Hepatic stellate cell (primary cell): ENCODE measurements at regions not wholly inside any gene's neighbourhood (a gene's known extent, or its start where the extent isn't known, plus 50 kb on each side); places are given as distances from the start of the nearest gene placed in this dataset.

Experiments used
- DNase-seq: peaks from one replicate; pipeline ENCODE4 v3.0.0; 2011; ENCODE audit warnings: low spot score

DNA sequence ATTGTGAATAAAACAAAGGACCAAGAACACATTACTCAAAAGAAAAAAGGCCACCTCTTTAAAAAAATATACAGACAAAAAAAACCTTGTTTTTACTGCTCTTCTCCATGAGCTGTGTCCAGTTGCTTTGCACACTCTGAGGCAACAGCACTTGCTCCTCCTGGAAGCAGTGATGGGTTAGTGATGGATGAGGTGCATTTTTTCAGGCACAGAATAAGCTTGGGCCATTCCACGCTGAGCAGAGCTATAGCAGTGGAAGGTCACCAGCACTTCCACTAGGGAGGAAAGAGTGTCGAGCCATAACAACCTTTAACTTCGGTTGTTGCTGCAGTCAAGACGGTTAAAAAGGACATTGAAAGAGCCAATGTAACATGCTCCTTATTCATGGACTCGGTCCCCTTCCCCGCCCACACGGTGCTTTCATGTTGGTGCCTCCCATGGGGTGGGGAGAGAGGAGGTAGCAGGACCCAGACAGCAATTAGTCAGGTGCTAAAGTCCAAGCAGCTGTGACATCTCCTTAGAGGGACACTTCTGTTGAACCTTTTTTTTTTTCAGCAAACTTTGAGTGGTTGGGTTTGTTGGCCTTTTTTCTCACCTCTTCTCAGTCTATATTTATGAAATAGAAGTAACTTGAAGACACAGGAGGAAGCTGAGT is 136.5 kb upstream of the ADARB2 start:
- DNase-seq, result no peak

DNA sequence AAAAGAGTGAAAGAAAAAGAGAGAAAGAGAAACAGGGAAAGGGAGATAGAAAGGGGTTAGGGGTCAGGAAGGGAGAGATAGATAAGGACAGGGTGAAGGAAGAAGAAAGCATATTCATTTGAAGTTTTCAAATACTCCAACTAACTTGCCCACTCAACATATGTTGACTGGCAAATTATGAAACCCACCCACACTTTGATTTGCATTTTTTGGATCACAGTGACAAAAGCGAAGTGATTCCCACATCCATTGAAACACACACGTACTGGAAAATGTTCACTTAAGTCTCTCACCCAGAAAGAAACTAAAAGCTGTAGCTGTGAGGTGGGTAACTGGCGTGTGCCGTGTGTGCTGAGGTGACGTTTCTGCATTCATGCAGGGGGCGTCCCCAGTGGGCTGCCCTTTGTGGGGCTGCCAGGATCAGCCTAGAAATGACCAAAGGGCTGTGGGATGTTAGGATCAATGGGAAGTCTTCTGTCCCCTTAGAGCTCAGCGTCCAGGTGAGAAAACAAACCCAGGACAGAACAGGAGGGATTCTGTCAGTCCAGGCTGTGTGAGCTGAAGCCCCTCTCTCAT is 134.9 kb upstream of the ADARB2 start:
- no peak for DNase-seq

DNA sequence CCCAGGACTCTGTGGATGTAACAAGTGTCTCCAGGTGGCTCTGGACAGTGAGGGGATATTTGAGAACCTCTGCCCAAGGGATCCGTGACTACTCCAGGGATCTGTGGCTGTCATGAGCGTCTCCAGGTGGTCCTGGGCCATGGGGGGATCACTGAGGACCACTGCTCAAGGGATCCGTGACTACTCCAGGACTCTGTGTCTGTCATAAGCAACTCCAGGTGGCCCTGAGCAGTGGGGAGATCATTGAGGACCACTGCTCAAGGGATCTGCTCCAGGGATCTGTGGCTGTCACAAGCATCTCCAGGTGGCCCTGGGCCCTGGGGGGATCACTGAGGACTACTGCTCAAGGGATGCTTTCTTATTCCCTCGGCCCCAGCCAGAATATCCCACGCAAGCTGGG is 133.2 kb upstream of the ADARB2 start:
- no peak for DNase-seq

DNA sequence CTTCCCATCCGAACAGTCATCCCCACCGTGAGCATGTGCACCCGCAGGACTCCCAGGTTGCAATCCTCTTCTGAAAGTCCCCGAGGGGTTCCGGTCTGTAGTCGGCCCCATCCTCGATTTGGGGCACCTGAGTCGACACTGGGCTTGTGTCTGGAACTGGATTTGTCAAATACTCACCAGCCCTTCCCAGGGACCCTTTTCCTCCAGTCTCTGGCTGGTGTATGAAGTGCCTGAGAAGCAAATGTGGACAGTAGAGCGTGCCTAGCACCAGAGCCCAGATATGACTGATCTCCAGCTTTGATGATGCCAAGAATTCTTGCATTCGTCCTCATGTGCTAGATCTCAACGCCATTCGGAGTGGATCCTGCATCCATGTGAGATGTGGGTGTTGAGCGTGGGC is 132.5 kb upstream of the ADARB2 start:
- no peak for DNase-seq

DNA sequence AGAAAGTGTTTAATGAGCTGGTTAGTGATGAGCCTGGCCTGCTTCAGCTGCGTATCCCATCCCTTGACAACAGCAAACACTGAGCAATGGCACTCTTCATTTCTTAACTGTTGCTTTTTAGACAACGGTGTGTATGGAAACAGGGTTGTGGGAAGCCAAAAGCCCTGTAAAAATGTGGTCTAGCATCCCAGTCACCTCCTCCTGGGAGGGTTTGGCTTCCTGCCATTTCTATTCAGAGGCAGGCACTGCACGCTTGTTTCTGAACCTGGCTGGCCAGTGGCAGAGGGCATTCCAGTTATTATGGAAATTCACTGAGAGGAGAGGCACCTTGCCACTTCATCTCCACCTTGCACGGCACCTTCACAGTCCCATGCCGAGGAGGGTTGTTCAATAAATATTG is 123.0 kb upstream of the ADARB2 start:
- no peak for DNase-seq

- DNase-seq, result no peak
Measured at GRCh38 chr10:1858547-1858946, 121.2 kb upstream of the ADARB2 start.

- DNase-seq, result no peak
Measured at GRCh38 chr10:1858048-1858447, 120.7 kb upstream of the ADARB2 start.

DNA sequence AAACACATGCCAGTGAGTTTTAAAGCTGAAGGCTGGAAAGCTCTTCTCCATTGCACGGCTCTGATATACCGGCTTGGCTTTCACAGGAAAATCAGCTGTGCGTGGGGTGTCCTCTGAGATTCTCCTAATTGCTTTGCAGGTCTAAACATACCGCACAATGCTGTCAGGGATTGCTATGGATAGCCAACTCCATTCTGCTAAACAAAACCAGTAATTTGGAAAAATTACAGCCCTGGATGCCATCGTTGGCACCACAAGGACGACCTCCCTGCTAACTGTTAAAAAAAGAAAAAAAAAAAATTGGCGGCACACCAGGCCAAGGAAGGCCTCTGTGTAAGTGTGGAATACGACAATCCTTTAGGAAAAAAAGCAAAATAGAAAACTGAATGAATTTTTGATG is 118.6 kb upstream of the ADARB2 start:
- DNase-seq, result no peak

- no peak for DNase-seq
Measured at GRCh38 chr10:1854271-1854670, 116.9 kb upstream of the ADARB2 start.

- no peak for DNase-seq
Measured at GRCh38 chr10:1853801-1854200, 116.5 kb upstream of the ADARB2 start.

GRCh38 chr10:1852841-1853240 is 115.5 kb upstream of the ADARB2 start:
- no peak for DNase-seq

- DNase-seq, result no peak
Measured at GRCh38 chr10:1851762-1852161, 114.4 kb upstream of the ADARB2 start.

GRCh38 chr10:1850971-1851527 is 113.7 kb upstream of the ADARB2 start:
- no peak for DNase-seq

GRCh38 chr10:1847361-1847760 is 110.0 kb upstream of the ADARB2 start:
- no peak for DNase-seq

- DNase-seq, result no peak
Measured at GRCh38 chr10:1846032-1846431, 108.7 kb upstream of the ADARB2 start.

DNA sequence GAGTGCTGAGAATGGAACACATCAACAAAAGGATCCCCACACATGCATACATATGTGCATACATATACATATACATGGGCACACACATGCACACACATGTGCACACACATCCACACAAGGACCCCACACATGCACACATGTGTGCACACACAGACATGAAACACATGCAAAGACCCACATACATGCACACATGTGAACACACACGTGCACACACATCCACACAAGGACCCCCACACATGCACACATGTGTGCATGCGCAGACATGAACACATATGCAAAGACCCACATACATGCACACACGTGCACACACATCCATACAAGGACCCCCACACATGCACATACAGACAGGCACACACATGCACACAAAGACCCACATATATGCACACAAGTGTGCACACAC is 104.4 kb upstream of the ADARB2 start:
- DNase-seq, result no peak

DNA sequence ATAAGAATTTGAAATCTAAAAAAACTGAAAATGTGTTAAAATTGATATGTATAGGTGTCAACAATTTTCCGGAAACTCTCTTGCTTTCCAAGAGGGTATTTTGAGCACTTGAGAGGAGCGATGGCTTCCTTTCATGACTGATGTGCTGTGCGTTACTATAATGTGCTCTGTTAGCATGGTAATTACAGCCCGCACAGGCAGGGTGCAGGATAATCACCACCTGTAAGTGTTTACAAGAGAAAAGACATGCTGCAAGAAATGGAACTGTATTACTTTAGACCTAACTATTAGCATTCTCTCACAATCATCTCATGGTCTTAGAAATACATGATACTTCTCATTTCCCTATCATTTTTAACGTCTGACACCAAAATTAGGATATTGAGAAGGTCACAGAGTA is 92.4 kb upstream of the ADARB2 start:
- no peak for DNase-seq

DNA sequence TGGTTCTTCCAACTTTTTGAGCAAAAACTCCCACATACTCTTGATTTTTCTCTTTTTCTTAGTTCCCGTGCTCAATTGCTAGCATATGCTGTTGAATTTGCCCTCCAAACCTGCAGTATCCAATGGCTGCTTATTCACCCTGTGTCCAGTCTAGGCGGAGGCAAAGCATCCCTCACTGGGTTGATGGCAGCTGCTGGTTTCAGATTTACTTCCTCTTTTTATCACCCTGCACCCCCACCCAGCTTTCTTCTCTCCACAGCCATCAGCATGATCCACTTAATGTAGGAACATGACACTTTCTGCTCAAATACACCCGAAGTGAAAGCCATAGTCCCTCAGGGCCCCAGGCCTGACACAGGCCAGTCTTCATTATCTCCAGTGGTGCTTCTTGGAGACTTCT is 87.6 kb upstream of the ADARB2 start:
- DNase-seq, result no peak

- no peak for DNase-seq
Measured at GRCh38 chr10:1814556-1814955, 77.2 kb upstream of the ADARB2 start.

- DNase-seq, result no peak
Measured at GRCh38 chr10:1809139-1809741, 71.9 kb upstream of the ADARB2 start.

DNA sequence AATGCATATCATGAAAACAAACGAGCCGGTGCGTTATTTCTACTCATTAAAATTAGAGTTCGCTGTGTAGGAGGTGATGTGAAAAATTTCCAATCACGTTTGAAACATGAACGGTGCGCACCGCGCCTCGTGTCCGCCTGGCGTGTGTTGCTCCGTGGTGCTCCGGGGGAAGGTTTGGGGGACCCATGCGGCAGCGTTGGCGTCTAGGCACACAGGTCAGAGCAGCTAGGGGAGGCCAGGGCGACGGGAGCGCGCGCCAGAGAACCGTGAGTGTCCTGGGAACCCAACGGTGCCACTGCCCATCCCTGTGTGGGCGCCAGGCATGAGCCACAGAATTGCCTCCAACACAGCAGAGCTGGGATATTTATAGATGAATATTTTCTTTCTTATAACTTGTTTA is 70.6 kb upstream of the ADARB2 start:
- no peak for DNase-seq

DNA sequence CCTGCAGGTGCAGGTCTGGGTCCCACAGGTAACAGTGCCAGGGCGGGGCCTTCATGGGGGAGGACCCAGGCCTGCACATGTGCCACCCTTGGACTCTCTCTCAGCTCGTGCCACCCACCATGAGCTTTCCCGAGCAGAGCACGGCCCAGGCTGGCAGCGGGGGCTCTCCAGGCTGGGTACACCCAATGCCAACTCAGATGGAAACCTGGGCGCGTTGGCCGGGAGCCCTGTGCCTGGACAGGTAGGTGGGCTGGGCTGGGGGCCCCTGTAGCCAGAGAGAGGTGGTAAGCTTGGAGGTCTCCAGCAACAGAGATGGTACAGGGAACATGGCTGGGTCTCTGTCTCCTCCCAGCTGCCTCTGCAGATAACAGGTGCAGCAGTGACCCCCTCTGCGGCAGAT is 69.9 kb upstream of the ADARB2 start:
- DNase-seq, result no peak

- no peak for DNase-seq
Measured at GRCh38 chr10:1802413-1802812, 65.1 kb upstream of the ADARB2 start.

DNA sequence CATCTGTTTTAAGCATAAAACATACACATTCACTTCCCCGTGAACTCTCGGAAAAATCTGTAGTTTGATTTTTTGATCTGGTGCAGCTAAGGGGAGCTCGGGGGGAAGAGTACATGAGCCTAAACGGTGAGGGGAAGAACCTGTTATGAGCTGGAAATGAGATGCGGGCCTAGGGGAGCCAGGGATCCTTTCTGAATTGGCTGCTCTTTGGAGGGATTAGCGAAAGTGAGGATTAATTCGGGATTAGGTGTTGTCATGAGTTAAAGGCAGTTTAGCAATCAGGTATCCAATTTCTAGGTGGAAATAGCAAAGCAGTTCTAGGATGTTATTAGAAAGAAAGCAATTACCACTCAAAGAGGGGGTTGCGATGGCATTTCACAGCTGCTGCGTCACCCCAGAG is 51.1 kb upstream of the ADARB2 start:
- DNase-seq, result no peak
